HG03159 (cell line): ENCODE measurements at regions not wholly inside any gene's neighbourhood (a gene's known extent, or its start where the extent isn't known, plus 50 kb on each side); places are given as distances from the start of the nearest gene placed in this dataset.

Experiments used
- ATAC-seq: cut with Tn5 transposase; IDR thresholded peaks from one replicate; pipeline ENCODE4 v1.9.1; 2021; ENCODE audit warnings: mild to moderate bottlenecking, moderate library complexity; ENCODE audit not compliant: unreplicated experiment

GRCh38 chr3:64357481-64357880 is 132.2 kb upstream of the PRICKLE2 start:
- ATAC-seq, result no peak

DNA sequence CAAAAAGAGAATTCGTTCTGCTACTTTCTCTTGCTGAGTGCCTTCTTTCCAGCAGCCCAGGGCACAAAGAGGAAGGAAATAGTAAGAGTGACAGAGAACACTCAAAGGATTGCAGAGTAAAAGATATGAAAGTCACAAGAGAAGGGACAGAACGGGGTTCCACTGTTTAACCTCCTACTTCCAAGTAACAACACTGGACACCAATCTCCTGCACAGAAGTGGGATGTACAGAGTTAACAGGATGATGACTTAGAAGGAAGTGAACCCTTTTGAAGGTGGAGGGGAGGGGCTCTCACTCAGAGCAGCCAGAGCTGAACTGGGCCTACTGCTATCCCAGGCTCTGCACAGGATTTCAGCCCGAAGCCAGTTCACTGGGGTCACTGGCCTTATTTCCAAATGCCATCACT is 130.1 kb upstream of the PRICKLE2 start:
- ATAC-seq, result no peak

- no peak for ATAC-seq
Measured at GRCh38 chr3:64354956-64355355, 129.7 kb upstream of the PRICKLE2 start.

- ATAC-seq, result no peak
Measured at GRCh38 chr3:64354221-64354620, 129.0 kb upstream of the PRICKLE2 start.

GRCh38 chr3:64353226-64353625 is 128.0 kb upstream of the PRICKLE2 start:
- ATAC-seq, result no peak

- ATAC-seq, result no peak
Measured at GRCh38 chr3:64352639-64352992, 127.3 kb upstream of the PRICKLE2 start.

DNA sequence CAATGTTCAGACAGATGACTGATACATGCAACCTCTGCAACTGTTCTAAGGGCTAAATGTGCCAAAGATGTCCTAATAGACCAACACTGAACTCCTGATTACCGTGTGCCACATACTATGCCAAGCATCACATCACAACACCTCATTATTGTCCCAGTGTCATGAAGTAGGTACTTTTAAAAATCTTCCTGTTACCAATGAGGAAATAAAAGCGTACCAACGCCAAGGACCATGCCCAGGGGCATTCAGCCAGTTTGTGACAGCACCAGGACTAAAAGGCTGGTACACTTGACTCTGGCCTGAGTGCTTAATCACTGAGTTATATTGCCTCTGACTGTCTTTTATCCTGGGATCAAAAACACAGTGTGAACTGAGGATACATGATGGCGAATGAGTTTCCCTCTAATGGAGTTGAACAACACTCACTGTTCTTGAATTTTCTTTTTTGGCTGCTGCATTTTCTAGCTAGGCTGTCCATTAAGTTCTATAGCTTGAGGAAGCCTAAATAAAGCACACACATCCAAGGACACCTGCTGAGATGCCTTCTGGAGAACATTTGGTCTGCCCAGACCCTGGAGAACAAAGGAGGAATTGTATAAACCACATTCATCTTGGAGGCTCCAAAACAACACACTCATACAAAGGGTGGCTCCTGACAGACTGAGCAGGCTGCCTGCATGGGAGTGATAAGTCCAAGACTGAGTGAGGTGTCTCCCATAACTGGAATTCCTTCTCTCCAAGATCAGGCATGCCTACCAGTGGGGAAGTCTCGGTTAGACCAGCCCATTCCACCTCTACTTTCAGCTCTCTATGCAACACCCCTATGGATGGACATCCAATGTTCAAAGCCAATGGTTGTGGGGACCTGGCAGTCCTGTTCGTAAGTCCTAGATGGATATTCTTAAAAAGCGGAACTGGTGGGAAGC is 126.7 kb upstream of the PRICKLE2 start:
- ATAC-seq, result no peak

DNA sequence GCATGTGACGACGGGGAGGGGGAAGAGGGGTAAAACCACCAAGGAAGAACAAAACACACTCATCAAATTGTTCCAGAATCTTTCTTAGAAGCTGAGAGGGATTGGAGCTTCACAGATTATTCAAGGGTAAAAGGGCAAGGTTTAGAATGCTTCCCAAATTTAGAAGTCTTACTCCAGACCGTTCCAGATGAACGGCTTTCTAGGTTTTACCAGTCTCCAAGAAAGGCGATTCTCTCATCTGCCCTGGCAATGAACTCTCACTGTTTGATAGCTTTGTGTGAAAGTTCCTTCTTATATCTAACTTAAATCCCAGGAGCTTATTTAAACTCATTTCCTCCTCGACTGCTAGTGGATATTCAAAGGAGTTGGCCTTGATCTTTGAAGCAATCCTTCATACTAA is 124.3 kb upstream of the PRICKLE2 start:
- ATAC-seq, result no peak

- ATAC-seq, result no peak
Measured at GRCh38 chr3:64345371-64345770, 120.1 kb upstream of the PRICKLE2 start.

DNA sequence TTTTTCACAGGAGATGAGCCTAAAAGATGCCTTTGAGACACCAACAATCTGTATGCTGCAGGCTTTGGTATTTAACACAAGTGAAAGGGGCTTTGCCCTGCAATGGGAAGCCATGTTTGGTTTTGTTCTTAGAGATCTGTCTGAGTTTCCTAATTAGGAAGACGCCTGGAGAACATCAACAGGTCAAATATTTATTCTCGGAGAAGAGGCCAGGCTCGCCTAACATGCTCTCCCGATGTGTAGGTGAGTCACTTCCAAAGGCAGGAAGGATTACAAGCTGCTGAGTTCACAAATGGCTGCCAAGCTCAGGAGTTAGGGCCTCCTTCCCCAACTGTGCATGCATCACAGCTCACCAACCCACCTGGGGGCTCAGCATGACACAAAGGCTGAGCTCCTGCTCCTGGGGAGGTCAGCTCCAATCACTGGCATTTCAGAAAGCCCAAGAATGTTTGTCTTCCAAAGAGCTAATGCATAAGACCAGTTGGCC is 119.5 kb upstream of the PRICKLE2 start:
- no peak for ATAC-seq

DNA sequence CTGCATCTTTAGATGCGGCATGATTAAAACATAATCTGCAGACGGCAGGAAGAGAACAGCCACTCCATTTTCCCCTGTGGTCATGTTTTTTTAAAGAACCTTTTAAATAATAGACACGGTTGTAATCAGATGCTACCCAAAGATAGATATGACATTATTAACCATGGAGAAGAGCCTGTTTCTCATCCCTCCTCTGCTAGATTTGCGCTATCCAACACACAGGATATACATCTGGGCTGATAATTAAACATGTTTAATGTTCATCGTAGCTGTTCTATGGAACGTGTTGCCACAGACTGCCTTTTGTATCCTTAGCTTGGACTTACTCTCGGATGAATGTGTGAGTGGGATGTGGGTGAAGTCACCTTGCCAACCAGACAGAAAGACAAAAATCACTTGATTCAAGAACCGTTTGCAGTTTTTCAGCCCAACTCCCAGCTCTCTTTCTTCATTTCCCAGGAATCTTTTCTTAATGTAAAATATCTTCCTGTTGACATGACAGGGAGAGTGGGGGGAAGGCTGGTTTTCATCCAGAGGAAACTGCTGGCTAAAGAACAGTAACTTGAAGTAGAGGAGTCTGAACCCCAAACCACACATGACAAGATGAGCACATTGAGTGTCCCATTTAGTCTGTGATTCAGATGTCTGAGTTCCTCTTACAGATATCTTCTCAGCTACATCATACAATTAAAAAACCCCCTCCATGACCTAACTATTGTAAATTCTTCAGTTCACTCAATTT is 118.6 kb upstream of the PRICKLE2 start:
- no peak for ATAC-seq

DNA sequence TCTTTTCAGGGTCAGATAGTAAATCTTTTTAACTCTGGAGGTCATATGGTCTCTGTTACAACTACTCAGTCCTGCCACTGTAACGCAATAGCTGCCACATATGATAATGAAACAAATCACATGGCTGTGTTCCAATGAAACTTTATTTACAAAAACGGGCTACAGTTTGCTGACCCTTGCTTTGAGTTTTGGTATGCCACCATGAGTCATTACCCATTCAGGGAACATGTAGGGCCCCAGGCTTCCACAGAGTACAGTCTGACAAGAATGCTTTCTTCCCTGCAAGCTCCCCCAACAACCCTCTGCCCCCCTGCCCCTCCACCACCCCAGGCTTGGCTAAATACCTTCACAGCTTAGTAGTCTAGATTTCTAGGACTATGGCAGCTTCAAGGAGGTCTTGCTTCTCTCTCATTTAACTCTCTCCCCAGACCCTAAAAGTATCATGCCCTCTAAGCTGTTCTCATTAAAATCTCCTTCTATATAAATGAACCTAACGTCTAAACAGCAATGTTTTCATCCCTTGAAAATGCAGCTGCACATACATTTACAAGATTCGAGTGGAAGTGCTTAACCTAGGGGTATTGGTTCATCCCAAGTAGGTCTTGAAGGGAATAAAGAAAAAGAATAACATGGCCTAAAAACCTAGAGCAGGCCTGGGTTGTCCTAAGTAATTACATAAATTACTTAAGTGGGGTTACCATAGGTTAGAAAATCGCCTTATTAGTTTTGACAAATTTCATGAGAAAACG is 117.8 kb upstream of the PRICKLE2 start:
- no peak for ATAC-seq

GRCh38 chr3:64341296-64341695 is 116.0 kb upstream of the PRICKLE2 start:
- ATAC-seq, result no peak

DNA sequence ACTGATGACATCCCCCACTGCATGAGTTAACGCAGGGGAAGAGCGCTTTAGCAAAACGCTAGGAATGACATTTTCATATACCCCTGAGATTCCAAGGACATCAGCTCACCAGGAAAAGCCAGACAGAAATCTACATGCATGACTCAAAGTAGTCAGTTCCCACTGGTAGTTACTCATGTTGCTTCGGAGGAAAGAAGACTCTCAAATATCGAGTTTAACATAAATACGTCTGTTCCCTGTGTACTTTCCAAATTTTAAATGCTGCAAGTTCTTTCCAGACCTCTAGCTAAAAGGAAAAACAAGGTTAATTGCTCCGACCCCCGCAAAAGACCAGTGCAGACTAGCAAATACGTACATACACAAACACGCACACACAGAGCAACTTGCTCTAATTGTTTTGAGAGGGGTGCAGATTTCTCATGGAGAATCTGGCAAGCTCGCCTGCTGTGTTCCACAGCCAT is 115.4 kb upstream of the PRICKLE2 start:
- no peak for ATAC-seq

- ATAC-seq, result no peak
Measured at GRCh38 chr3:64336488-64336887, 111.2 kb upstream of the PRICKLE2 start.

DNA sequence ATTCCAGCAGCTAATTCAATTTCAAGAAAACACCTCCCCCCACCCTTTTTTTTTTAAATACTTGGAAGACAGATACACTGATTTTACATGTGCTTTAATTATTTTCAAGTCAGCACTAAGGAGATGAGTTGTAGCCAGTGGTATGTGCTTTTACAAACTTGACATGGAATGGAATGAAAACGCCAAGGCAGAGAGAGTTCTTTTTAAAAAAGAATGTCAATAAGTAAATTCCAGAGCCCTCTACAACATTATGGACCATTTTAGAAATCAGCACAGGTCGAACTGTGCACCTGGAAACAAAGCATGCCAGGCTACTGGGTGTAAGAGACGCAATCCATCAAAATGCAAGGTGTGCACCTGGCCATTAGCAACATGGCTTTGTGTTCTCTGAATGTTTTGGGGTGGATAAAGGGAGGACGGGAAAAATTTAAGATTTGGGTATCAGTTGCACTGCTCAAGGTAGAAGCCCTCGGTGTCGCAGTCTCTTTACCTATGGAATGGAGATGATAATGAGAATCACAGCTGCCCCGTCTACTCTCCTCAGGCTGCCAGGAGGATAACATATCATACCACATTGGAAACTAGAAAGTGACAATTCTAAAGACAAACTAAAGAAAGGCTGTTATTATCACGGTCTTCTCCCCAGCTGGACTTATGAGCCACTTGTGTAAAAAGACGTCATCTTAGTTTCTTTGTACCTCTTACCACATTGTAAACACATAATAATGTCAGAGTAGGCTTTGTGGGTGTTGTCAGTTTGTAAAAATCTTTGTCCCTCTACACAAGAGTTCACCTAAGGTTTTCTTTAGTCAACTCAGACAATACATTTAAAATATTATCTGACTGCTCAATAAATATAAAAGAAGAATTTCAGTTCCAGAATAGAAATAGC is 107.4 kb upstream of the PRICKLE2 start:
- no peak for ATAC-seq

DNA sequence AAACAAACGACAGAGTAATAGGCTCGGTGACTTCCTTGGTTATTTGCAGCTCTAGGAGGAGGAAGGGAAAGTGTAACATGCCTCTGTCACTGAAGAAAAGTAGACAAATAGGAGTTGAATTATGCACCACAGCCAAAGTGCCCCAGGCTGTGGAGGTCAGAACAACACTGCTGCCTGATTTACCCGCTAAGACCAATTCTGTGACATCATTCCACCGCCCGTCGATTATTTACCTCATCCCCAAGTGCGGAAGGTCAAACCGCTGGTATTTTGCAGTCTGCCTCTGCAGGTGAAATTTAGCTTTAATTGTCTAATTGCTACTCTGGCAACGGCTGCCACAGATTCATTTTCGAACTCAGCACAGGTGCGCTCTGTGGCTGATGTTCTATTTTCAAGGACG is 106.3 kb upstream of the PRICKLE2 start:
- no peak for ATAC-seq

- no peak for ATAC-seq
Measured at GRCh38 chr3:64329037-64329436, 103.8 kb upstream of the PRICKLE2 start.

- no peak for ATAC-seq
Measured at GRCh38 chr3:64327100-64327804, 102.0 kb upstream of the PRICKLE2 start.

GRCh38 chr3:64321747-64322146 is 96.5 kb upstream of the PRICKLE2 start:
- no peak for ATAC-seq
